Activated CD8-positive, alpha-beta memory T cell treated with anti-CD3 and anti-CD28 coated beads, Interleukin-2, amount 10 ng/mL, durations not matched to agents 7 days and 5 days (primary cell): ENCODE measurements at regions not wholly inside any gene's neighbourhood (a gene's known extent, or its start where the extent isn't known, plus 50 kb on each side); places are given as distances from the start of the nearest gene placed in this dataset.

Experiments used
- ATAC-seq: fragments of 150-1000 bp; cut with Tn5 transposase; one replicate; pipeline ENCODE4 v1.10.0; 2021; ENCODE audit warnings: moderate library complexity
- CTCF ChIA-PET: fragments of 350-600 bp; sonication (Branson Sonifier 250); formaldehyde crosslinking; loops from one replicate; lab custom pipeline; 2021; ENCODE audit warnings: antibody characterized with exemption; lab: Charles Lee
- DNase-seq: peaks from one replicate; pipeline ENCODE4 v3.0.0-alpha.2; 2020
- H3K27ac Mint-ChIP-seq: one replicate; pipeline ENCODE4 v1.8.0; 2021; ENCODE audit warnings: mild to moderate bottlenecking, mixed read lengths
- H3K27me3 Mint-ChIP-seq: one replicate; pipeline ENCODE4 v1.8.0; 2021; ENCODE audit warnings: mixed read lengths
- H3K36me3 Mint-ChIP-seq: one replicate; pipeline ENCODE4 v1.8.0; 2021; ENCODE audit warnings: mild to moderate bottlenecking, mixed read lengths
- H3K4me1 Mint-ChIP-seq: one replicate; pipeline ENCODE4 v1.8.0; 2021; ENCODE audit warnings: mixed read lengths
- H3K4me3 Mint-ChIP-seq: one replicate; pipeline ENCODE4 v1.8.0; 2021; ENCODE audit warnings: mild to moderate bottlenecking, moderate library complexity, mixed read lengths
- H3K9me3 Mint-ChIP-seq: one replicate; pipeline ENCODE4 v1.8.0; 2022; ENCODE audit warnings: low read depth, mixed read lengths

DNA sequence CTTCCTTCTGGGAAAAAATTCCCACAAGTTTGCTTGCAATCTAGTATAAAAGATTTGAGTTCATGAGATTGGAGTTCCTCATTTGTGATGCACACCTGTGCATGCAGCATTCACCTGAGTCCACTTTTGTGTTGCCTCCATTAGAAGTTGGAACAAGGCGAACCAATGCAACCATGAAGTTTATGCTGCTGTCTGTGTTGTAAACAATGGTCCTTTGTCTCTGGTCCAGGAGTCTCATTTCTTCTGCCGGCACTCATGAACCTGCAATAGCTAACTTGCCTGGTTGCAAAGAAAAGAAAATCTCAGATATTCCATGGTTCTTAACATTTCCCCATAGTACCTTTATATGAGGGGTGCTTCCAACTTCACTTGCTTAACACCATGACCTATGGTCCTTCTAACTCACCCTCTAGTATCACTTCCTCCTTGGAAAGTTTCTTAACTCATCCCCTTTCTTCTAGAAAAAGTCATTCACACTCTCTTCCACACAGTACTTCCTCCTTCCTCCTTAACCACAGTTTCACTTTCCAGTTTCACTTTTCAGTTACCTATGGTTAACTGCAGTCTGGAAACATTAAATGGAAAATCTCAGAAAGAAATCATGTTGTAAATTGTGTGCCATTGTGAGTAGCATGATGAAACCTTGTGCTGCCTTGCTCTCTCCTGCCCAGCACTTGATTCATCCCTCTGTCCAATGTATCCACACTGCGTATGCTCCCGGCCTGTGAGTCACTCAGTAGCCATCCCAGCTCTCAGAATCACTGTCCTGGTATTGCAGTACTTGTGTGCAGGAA is 128.8 kb upstream of the TRIB2 start:
- no peak overlapping the region for H3K27ac Mint-ChIP-seq
- ATAC-seq: peak; percentile 16
- H3K9me3 Mint-ChIP-seq: no peaks in the 10 kb centered on the region
- no peaks in the 10 kb centered on the region for H3K36me3 Mint-ChIP-seq
- no peak for DNase-seq
- CTCF ChIA-PET: no interaction called here
- H3K27me3 Mint-ChIP-seq: no peaks in the 10 kb centered on the region
- H3K4me3 Mint-ChIP-seq: no peak overlapping the region
- H3K4me1 Mint-ChIP-seq: peaks cover 13% of the 10 kb centered on the region

DNA sequence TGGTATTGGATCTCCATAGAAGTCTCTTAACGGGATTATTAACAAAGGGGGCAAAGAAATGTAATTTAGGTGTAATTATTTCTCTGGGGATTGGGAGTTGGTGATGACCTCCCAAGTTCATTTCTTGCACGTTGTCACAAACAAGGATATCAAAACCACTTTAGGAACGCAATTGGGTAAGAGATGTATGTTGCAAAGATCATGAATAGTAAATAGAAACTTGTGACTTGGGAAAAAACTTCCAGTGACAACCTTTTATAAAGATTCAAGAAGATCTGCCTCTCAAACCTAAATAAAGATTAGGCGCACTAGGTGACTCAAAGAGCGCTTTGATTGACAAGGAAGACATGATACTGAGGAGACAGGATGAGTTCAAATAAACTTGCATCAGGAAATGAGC is 127.8 kb upstream of the TRIB2 start:
- DNase-seq (no peak), ATAC-seq (no peak)
- H3K36me3 Mint-ChIP-seq: no peaks in the 10 kb centered on the region
- no peak overlapping the region for H3K4me3 Mint-ChIP-seq
- H3K9me3 Mint-ChIP-seq: no peaks in the 10 kb centered on the region
- H3K27me3 Mint-ChIP-seq: no peaks in the 10 kb centered on the region
- peaks cover 13% of the 10 kb centered on the region for H3K4me1 Mint-ChIP-seq
- H3K27ac Mint-ChIP-seq: no peak overlapping the region
- CTCF ChIA-PET: no interaction called here

DNA sequence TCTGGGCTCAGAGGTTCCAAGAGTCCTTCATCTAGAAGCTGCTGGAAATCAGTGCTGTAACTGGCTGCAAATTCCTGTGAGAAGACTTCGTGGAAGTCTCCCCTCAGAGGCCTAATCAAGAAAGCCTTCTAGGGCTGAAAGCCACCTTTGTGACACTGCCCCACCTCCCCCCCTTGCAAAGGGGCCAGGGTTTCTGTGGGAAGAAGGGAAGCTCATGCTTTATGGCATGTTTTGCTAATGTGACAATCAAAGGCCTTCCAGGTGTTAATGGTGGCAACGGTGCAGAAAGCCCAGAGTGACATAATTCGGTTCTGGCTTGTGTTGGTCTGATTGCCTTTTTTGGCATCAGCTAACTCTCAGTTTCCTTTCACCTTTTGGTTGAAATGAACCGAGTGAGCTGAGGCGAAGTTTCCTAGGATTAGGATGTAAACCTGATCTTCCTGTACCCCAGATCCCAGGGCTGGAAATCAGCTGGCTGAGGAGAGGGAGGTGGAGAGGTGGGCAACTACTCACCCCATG is 126.9 kb upstream of the TRIB2 start:
- Mint-ChIP-seq H3K9me3 (no peaks in the 10 kb centered on the region), H3K27ac (no peak overlapping the region)
- CTCF ChIA-PET: no interaction called here

DNA sequence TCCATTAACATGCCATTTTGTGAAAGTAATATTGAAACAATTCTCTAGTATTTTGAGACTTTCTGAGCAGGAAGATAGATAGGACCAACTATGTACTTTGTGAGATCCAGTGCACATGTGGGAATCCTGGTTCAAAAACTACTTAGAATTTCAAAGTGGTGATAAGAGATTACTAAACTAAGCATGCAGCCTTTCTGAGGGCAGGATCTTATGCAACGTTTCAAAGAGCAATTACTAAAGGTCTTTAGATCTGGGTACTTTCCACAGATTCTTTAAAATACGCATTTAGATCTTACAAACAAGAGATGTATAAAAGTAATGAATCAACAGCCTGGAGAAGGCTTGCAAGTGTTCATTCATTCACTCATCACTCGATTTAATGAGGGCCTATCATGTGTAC is 124.4 kb upstream of the TRIB2 start:
- Mint-ChIP-seq H3K27me3 (no peaks in the 10 kb centered on the region), H3K4me1 (peaks cover 13% of the 10 kb centered on the region), H3K27ac (no peak overlapping the region), H3K36me3 (no peaks in the 10 kb centered on the region), H3K4me3 (no peak overlapping the region), H3K9me3 (no peaks in the 10 kb centered on the region)
- ATAC-seq (no peak), DNase-seq (no peak)
- CTCF ChIA-PET: no interaction called here

More for the DNA sequence above, 126.9 kb upstream of the TRIB2 start:
- DNase-seq (no peak), ATAC-seq (no peak)
- Mint-ChIP-seq H3K4me3 (no peak overlapping the region), H3K27me3 (no peaks in the 10 kb centered on the region), H3K36me3 (no peaks in the 10 kb centered on the region), H3K4me1 (peaks cover 13% of the 10 kb centered on the region)

DNA sequence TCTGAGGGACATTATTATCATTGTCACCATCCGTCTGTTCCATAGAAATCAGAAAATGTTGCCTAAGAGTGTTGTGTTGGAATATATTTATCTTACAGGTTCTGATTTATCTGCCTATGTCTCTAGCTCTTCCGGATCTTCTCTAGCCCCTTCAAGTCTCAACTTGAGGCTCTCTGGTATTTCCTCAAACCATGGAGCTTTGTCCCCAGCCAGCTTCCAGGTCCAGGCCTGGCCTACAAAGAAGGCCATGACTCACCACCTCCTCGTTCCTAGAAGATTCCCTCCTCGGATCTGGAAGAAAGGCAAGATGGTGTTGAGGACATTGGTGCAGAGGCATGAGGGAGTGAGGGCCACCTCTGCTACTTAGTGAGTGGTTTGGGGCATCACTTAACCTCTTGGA is 122.1 kb upstream of the TRIB2 start:
- CTCF ChIA-PET: no interaction called here
- no peaks in the 10 kb centered on the region for H3K36me3 Mint-ChIP-seq

DNA sequence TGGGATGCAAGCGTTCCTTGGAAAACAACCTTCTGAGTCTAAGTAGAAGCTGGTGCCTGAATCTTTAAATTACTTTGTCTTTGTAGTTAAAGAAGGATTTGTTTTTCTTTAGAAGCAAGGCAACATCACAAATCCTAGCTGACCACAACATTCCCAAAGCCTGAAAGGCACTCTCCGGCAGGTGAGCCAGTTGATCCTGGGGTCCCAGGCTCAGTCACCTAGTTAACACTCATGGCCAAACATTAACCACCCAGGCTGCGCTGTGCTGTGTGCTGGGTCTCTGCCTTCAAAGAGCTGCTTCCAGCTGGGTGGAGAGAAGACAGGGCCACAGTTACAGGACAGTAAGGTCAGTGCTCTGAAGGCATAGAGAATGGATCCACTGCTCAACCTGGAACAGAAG is 120.0 kb upstream of the TRIB2 start:
- Mint-ChIP-seq H3K4me3 (no peak overlapping the region), H3K9me3 (no peaks in the 10 kb centered on the region), H3K36me3 (no peaks in the 10 kb centered on the region), H3K27me3 (peaks cover 5% of the 10 kb centered on the region), H3K4me1 (no peaks in the 10 kb centered on the region), H3K27ac (no peak overlapping the region)
- CTCF ChIA-PET: no interaction called here
- no peak for DNase-seq
- no peak for ATAC-seq

More for the DNA sequence above, 122.1 kb upstream of the TRIB2 start:
- no peak overlapping the region for H3K4me3 Mint-ChIP-seq
- no peaks in the 10 kb centered on the region for H3K4me1 Mint-ChIP-seq
- no peaks in the 10 kb centered on the region for H3K9me3 Mint-ChIP-seq
- H3K27ac Mint-ChIP-seq: no peak overlapping the region
- no peak for DNase-seq
- ATAC-seq: no peak
- H3K27me3 Mint-ChIP-seq: no peaks in the 10 kb centered on the region

DNA sequence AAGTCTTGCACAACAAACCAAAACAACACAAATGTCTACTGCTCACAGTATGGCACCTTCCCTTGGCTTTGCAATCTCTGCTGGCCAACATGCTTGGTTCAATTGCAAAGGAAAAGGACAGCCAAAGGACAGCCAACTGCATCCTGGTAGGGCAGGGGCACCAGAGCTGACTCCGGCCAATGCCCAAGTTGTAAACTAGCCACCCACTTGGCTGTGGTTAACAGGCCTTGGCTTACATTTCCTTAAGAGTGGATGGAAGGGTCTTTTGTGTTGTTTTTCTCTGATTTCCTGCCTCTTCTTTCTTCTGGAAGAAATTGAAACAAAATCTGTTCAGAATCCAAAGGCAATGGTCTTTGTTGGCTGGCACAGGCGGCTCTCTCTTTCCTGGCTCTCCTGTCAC is 119.1 kb upstream of the TRIB2 start:
- Mint-ChIP-seq H3K4me3 (no peak overlapping the region), H3K36me3 (no peaks in the 10 kb centered on the region), H3K27ac (no peak overlapping the region), H3K9me3 (no peaks in the 10 kb centered on the region), H3K27me3 (peaks cover 5% of the 10 kb centered on the region), H3K4me1 (no peaks in the 10 kb centered on the region)
- DNase-seq (no peak), ATAC-seq (no peak)
- CTCF ChIA-PET: no interaction called here

DNA sequence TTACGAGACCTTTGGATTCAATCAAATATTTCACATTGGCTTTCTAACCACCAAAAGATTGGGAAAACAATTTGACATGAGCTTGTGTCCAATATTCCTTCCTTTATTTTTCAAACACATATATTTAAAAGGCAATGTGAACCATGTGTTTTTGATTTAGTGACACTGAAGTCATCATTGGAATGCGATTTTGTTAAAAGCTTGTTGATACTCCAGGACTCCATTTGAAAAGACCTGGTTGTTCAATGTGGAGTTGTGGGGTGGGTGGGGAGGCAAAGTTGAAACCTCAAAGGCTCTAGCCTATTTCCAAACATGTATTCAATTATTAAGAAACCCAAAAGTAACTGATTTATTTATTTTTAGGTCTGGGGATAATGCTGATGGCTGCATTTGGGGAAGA is 114.1 kb upstream of the TRIB2 start:
- Mint-ChIP-seq H3K4me1 (no peaks in the 10 kb centered on the region), H3K27me3 (peaks cover 5% of the 10 kb centered on the region), H3K4me3 (no peak overlapping the region), H3K9me3 (no peaks in the 10 kb centered on the region), H3K36me3 (no peaks in the 10 kb centered on the region), H3K27ac (no peak overlapping the region)
- CTCF ChIA-PET: no interaction called here
- ATAC-seq: no peak
- DNase-seq: no peak

DNA sequence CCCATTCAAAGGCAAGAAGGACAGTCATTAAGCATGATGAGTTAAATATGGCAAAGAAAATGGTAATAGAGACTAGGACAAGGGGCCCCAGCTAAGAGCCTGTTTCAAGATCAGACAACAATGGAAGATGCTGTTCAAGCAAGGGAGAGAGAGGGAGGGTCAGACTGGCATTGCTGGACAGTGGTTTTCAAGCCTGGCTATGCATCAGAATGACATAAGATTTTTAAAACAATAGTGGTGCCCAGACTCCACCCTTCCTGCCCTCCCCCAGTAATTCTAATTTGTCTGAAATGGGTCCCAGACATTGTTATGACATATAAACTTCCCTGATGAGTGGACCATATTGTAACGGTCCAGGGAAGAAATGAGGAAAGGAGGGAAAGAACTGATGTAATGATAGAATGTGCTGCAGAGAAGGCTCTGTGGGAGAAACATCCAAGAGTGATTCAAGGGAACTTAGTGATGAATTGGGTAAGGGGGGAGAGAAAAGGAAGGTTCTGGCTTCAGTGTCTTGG is 112.9 kb upstream of the TRIB2 start:
- CTCF ChIA-PET: no interaction called here
- DNase-seq (no peak), ATAC-seq (no peak)
- Mint-ChIP-seq H3K27me3 (peaks cover 5% of the 10 kb centered on the region), H3K27ac (no peak overlapping the region), H3K9me3 (no peaks in the 10 kb centered on the region), H3K4me1 (peaks cover 2% of the 10 kb centered on the region), H3K4me3 (no peak overlapping the region), H3K36me3 (no peaks in the 10 kb centered on the region)

DNA sequence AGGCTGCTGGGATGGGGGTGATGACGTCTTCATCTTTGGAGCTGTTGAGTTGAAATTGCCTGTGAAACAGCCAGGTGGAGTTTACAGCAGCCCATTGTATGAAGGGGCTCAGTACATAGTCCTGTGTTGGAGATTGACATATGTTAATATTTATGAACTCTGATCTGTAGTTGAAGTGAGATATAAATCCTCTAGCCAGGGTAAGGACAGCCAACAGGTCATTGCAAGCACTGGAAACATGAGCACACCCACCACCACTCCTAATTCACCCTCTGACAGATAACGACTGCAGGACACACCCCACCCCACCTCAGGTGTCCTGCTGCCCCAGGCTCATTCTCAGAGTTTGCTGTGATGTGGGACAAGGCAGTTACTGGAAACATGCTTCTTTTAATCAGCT is 112.4 kb upstream of the TRIB2 start:
- H3K9me3 Mint-ChIP-seq: no peaks in the 10 kb centered on the region
- H3K27ac Mint-ChIP-seq: no peak overlapping the region
- no peaks in the 10 kb centered on the region for H3K36me3 Mint-ChIP-seq
- DNase-seq (no peak), ATAC-seq (no peak)
- no peak overlapping the region for H3K4me3 Mint-ChIP-seq
- CTCF ChIA-PET: no interaction called here
- H3K27me3 Mint-ChIP-seq: peaks cover 5% of the 10 kb centered on the region
- peaks cover 2% of the 10 kb centered on the region for H3K4me1 Mint-ChIP-seq

DNA sequence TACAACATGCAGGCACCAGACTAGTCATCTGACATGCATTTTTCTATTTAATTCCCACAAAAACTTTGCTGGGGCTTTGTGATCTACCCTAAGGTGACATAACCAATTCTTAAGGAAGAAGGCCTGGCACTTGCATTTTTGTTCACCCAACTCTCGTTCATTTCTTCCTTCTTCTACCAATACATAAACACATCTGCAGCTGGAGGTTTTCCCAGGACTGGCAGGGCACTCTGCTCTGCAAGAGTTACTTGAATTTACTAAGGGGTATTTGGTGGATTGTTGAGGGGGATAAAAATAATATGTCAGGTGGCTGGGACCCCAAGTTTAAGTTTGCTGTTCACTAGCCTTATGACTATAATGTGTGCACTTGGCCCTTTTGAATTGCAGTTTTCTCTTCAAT is 111.4 kb upstream of the TRIB2 start:
- ATAC-seq (no peak), DNase-seq (no peak)
- Mint-ChIP-seq H3K27ac (no peak overlapping the region), H3K4me3 (no peak overlapping the region), H3K36me3 (no peaks in the 10 kb centered on the region), H3K4me1 (peaks cover 2% of the 10 kb centered on the region), H3K27me3 (no peaks in the 10 kb centered on the region), H3K9me3 (no peaks in the 10 kb centered on the region)
- CTCF ChIA-PET: no interaction called here

DNA sequence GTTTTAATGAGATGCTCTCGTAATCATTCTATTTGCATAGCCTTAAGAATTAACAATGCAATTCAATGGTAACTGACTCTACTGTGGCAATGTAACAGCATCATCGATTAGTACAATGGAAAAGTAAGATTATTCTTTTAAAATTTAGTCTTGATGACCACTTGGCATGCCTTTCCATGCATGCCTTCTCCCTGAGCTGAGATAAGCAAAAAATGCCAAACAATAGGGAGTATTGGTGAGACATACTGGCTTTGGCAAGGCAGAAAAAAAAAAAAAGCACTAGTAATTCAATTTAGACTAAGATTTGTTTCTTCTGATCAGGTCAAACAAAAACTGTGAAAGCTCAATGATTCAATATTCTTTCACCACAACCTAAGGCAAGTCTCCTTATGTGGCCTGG is 110.8 kb upstream of the TRIB2 start:
- H3K4me1 Mint-ChIP-seq: peaks cover 2% of the 10 kb centered on the region
- ATAC-seq: no peak
- CTCF ChIA-PET: interaction anchor here (1.2 kb wide), 1 partner anchor 12 kb away, joined by 4 read pairs; no protein-coding TSS in a partner anchor

DNA sequence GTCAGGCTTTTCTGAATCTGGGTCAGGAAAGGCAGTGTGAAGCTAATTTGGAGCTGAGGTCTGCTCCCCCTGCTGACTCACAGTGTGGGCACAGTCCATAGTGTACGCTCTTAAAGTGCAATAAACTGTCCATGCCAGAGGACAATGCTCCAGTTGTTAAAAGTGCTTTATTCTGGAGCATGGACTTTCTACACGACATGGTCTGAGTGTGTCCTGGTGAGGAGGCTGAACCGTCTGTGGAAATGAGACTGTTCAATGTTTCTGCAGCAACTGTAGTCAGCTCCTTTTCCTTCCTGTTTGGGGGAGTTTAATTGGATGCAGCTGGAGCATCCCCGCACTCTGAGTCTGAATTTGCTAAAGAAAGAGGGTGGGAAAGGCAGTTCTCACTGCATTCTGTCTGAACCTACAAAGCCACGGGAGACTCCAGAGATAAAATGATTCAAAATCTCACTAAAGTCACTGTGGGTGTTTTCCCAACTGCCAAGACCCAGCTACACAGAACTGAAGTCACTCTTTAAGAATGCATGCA is 110.2 kb upstream of the TRIB2 start:
- Mint-ChIP-seq H3K27ac (no peak overlapping the region), H3K9me3 (no peaks in the 10 kb centered on the region), H3K36me3 (no peaks in the 10 kb centered on the region), H3K27me3 (no peaks in the 10 kb centered on the region), H3K4me3 (no peak overlapping the region), H3K4me1 (peaks cover 2% of the 10 kb centered on the region)
- DNase-seq (no peak), ATAC-seq (no peak)
- CTCF ChIA-PET: interaction anchor here (1.2 kb wide), 1 partner anchor 11 kb away, joined by 4 read pairs; no protein-coding TSS in a partner anchor

More for the DNA sequence above, 110.8 kb upstream of the TRIB2 start:
- no peak overlapping the region for H3K27ac Mint-ChIP-seq
- DNase-seq: no peak
- H3K27me3 Mint-ChIP-seq: no peaks in the 10 kb centered on the region
- H3K4me3 Mint-ChIP-seq: no peak overlapping the region
- H3K36me3 Mint-ChIP-seq: no peaks in the 10 kb centered on the region
- H3K9me3 Mint-ChIP-seq: no peaks in the 10 kb centered on the region

DNA sequence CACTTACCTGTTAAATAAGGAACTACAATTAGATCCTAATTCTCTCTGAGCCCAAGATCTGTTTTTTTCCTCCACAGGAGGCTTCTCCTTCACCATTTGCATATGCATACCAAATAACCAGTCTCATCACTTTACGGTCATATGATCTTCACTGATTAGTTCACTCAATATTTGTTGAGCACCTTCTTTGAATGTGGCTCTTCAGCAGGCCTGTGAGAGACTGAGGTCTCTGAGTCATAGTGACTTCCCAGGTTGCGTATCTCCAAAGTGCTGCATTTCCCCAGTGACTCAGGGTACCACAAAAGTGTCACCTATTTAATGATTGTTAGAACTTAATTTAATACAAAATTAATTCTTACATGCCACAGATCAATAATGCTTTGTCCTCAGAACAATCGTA is 108.8 kb upstream of the TRIB2 start:
- no peaks in the 10 kb centered on the region for H3K27me3 Mint-ChIP-seq
- CTCF ChIA-PET: no interaction called here
- no peak for ATAC-seq
- H3K4me1 Mint-ChIP-seq: peaks cover 2% of the 10 kb centered on the region
- no peak for DNase-seq
- no peaks in the 10 kb centered on the region for H3K36me3 Mint-ChIP-seq
- no peak overlapping the region for H3K4me3 Mint-ChIP-seq
- no peaks in the 10 kb centered on the region for H3K9me3 Mint-ChIP-seq
- H3K27ac Mint-ChIP-seq: no peak overlapping the region
